ENCODE measurements at regions not wholly inside any gene's neighbourhood (a gene's known extent, or its start where the extent isn't known, plus 50 kb on each side); places are given as distances from the start of the nearest gene placed in this dataset.

GRCh38 chr2:217625557-217626169, 377.1 kb downstream of the TNS1 start (continued):
- no peak for TF ChIP-seq USF1 (IDR thresholded peaks at IDR 0.05; ENCODE audit: borderline replicate concordance, low read depth)
- no peak for TF ChIP-seq FOXJ3 (CRISPR knock-in tag; IDR thresholded peaks at IDR 0.05)

- WGBS (ENCODE audit: low lambda C conversion rate), result 39% methylated on average over 2 of the region's 2 CpGs
These were observed 379.4 kb downstream of the TNS1 start for GRCh38 chr2:217623281-217623912.

More at GRCh38 chr2:217623281-217623912, 379.4 kb downstream of the TNS1 start:
- H3K9me3 ChIP-seq, result no peaks in the 10 kb centered on the region
- H4K20me1 ChIP-seq (ENCODE audit: insufficient read depth), result no peaks in the 10 kb centered on the region
- ChIA-PET CTCF (interaction anchor here (0.9 kb wide), 2 partner anchors 12 to 27 kb away, joined by 3 read pairs; no protein-coding TSS in a partner anchor), POLR2A (no interaction called here)
- no peak overlapping the region for H2AFZ ChIP-seq (ENCODE audit: low read depth)
- peaks cover 0 to 17% of the 10 kb centered on the region in 2 experiments; a peak in 2 of 4 replicates for H3K4me1 ChIP-seq (ENCODE audit: control insufficient read depth in 1 of 2, insufficient read depth in 2 of 2, low read depth in 1 of 2, low read length in 1 of 2)
- peak overlapping the region in 1 of 2 experiments; percentile 81; a peak in 1 of 4 replicates for H3K27ac ChIP-seq (ENCODE audit: low read depth in 2 of 2, low read length in 1 of 2)
- no peak overlapping the region for H3K9ac ChIP-seq
- no peak for DNase-seq
- H3K9me2 ChIP-seq, result no peaks in the 10 kb centered on the region
- no peak overlapping the region for H3K4me2 ChIP-seq
- no peak for TF ChIP-seq SMC3 (IDR thresholded peaks at IDR 0.05; ENCODE audit: low read depth, low read length)
- no peak for TF ChIP-seq TCF12 (IDR thresholded peaks at IDR 0.05)
- TF ChIP-seq POLR2AphosphoS5 (IDR thresholded peaks at IDR 0.05; ENCODE audit: low read depth, low read length), result no peak
- no peak for TF ChIP-seq CTCF (IDR thresholded peaks at IDR 0.05)
- TF ChIP-seq MXI1 (IDR thresholded peaks at IDR 0.05; ENCODE audit: low read depth, low read length), result no peak
- no peaks in the 10 kb centered on the region for H3F3A ChIP-seq (replicated peaks; ENCODE audit: insufficient read depth)
- H3K4me3 ChIP-seq (ENCODE audit: low read depth in 2 of 2, low read length in 1 of 2), result no peak overlapping the region
- no peaks in the 10 kb centered on the region for H3K36me3 ChIP-seq (replicated peaks in 1 of 2; ENCODE audit: control insufficient read depth in 1 of 2, insufficient read depth in 2 of 2, low read length in 1 of 2)
- H3K27me3 ChIP-seq (ENCODE audit: insufficient read depth), result no peaks in the 10 kb centered on the region
- H3K79me2 ChIP-seq (ENCODE audit: insufficient read depth), result no peaks in the 10 kb centered on the region
